WTC11 (cell line): ENCODE measurements at regions not wholly inside any gene's neighbourhood (a gene's known extent, or its start where the extent isn't known, plus 50 kb on each side); places are given as distances from the start of the nearest gene placed in this dataset.

Source experiments
- NR1H2 ChIP-seq: sonication (generic); formaldehyde crosslinking; IDR thresholded peaks from 2 replicates; pipeline ENCODE4 v1.9.0; 2021; ENCODE audit warnings: mild to moderate bottlenecking, moderate library complexity, missing genetic modification reagents
- NR3C1 ChIP-seq: sonication (generic); formaldehyde crosslinking; conservative IDR thresholded peaks from 2 replicates; pipeline ENCODE4 v1.8.1; 2023; ENCODE audit warnings: low read depth, mild to moderate bottlenecking, missing genetic modification reagents
- SMAD4 ChIP-seq: sonication (generic); formaldehyde crosslinking; IDR thresholded peaks from 2 replicates; pipeline ENCODE4 v1.8.0; 2022; ENCODE audit warnings: mild to moderate bottlenecking, missing genetic modification reagents
- TF ChIP-seq, protein P1 (sequence below): sonication (generic); formaldehyde crosslinking; IDR thresholded peaks from 2 replicates; pipeline ENCODE4 v1.8.1; 2023; ENCODE audit warnings: mild to moderate bottlenecking, missing genetic modification reagents, moderate library complexity
- TF ChIP-seq, protein P2 (sequence below): sonication (generic); formaldehyde crosslinking; conservative IDR thresholded peaks from 2 replicates; pipeline ENCODE4 v1.8.1; 2023; ENCODE audit warnings: mild to moderate bottlenecking, low read depth, missing genetic modification reagents, moderate library complexity

DNA sequence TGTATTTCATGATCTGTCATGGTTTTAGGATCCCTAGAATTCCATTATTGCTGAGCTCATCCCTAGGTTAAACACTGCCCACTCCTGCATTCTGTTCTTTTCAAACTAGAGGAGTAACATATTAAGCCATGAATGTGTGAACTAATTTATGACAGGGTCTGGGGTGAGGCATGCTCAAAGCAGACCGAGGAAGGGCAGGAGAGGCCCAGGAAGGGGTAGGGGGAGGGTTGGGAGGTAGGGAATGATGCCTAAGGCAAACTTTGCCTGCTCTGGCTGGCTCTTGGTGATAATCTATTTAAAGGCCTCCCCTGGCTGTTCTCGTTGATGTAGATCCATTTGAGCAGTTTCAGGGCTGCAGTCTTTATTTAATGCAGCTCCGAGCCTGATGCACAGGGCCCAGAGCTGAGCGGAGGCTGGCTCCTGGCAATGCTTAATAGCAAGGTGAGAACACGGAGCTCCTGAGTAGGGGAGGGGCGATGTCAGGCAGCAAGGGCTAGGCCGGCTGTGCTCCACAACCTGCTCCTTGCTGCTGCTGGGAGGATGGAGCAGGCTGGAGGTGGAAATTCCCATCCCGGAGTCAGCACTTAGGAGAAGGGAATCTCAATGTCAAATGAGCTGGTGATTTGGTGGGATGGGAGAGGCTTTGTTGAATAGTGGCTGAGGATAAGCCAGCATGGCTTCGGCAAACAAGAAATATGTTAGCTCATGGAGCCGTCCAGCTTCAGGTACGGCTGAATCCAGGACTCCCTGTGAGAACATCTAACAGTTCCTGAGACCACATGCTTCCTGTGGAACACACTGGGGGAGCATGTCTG lies 73.2 kb upstream of the UNC5A start:
- TF ChIP-seq SMAD4 (no peak), NR1H2 (CRISPR knock-in tag) (no peak), NR3C1 (CRISPR knock-in tag) (no peak)
- TF ChIP-seq, protein P1, sequence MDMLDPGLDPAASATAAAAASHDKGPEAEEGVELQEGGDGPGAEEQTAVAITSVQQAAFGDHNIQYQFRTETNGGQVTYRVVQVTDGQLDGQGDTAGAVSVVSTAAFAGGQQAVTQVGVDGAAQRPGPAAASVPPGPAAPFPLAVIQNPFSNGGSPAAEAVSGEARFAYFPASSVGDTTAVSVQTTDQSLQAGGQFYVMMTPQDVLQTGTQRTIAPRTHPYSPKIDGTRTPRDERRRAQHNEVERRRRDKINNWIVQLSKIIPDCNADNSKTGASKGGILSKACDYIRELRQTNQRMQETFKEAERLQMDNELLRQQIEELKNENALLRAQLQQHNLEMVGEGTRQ (CRISPR knock-in tag) = no peak
- TF ChIP-seq, protein P2, sequence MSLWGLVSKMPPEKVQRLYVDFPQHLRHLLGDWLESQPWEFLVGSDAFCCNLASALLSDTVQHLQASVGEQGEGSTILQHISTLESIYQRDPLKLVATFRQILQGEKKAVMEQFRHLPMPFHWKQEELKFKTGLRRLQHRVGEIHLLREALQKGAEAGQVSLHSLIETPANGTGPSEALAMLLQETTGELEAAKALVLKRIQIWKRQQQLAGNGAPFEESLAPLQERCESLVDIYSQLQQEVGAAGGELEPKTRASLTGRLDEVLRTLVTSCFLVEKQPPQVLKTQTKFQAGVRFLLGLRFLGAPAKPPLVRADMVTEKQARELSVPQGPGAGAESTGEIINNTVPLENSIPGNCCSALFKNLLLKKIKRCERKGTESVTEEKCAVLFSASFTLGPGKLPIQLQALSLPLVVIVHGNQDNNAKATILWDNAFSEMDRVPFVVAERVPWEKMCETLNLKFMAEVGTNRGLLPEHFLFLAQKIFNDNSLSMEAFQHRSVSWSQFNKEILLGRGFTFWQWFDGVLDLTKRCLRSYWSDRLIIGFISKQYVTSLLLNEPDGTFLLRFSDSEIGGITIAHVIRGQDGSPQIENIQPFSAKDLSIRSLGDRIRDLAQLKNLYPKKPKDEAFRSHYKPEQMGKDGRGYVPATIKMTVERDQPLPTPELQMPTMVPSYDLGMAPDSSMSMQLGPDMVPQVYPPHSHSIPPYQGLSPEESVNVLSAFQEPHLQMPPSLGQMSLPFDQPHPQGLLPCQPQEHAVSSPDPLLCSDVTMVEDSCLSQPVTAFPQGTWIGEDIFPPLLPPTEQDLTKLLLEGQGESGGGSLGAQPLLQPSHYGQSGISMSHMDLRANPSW (CRISPR knock-in tag) = no peak
